Endothelial cell of umbilical vein (primary cell): ENCODE measurements at regions not wholly inside any gene's neighbourhood (a gene's known extent, or its start where the extent isn't known, plus 50 kb on each side); places are given as distances from the start of the nearest gene placed in this dataset.

Experiments
- BruUV-seq: library from RNA; stranded (reverse); fragments of 400-500 nt; replicated peaks from 2 replicates; lab custom pipeline; 2021; lab: Mats Ljungman, UMichigan
- CTCF ChIA-PET: fragments of 300-600, 350-600 bp; sonication (Branson Sonifier 250); formaldehyde crosslinking; loops from one replicate; lab custom pipeline; 2021; ENCODE audit warnings: antibody characterized with exemption, inconsistent platforms; lab: Charles Lee
- POLR2A ChIA-PET: fragments of 300-600, 350-600 bp; sonication (Branson Sonifier 250); formaldehyde crosslinking; loops from one replicate; lab custom pipeline; 2021; ENCODE audit warnings: antibody characterized with exemption, inconsistent platforms; lab: Charles Lee
- DNase-seq: peaks from one replicate; pipeline ENCODE4 v3.0.0-alpha.2; 2011; ENCODE audit warnings: low read depth, low spot score
- FAIRE-seq: peaks from 2 replicates; lab custom pipeline; 2011; peaks lifted over from hg19 to GRCh38; lab: Jason Lieb, UNC
- H2AFZ ChIP-seq: 2 replicates; pipeline ENCODE4 v1.6.0; 2012; ENCODE audit warnings: low read depth, low read length, control low read depth, inconsistent platforms
- H3K27ac ChIP-seq: 2 replicates; pipeline ENCODE4 v1.5.1; 2011; ENCODE audit warnings: low read depth, mild to moderate bottlenecking, control low read depth, low read length, moderate library complexity; ENCODE audit not compliant: insufficient read depth
- H3K27me3 ChIP-seq, 2 experiments: 2 replicates each; pipeline versions ENCODE4 v1.6.0 to v1.6.1; 2011; ENCODE audit warnings: low read length in 2 of 2, mixed read lengths in 1 of 2; ENCODE audit not compliant: control insufficient read depth in 2 of 2, insufficient read depth in 2 of 2
- H3K36me3 ChIP-seq, 2 experiments: 2 replicates in 1 of 2; 3 replicates in 1 of 2; pipeline ENCODE4 v1.5.1; 2011; ENCODE audit warnings: low read length in 2 of 2, mild to moderate bottlenecking in 1 of 2, moderate library complexity in 1 of 2; ENCODE audit not compliant: control insufficient read depth in 2 of 2, insufficient read depth in 2 of 2; ENCODE audit errors: extremely low read depth in 1 of 2
- H3K4me1 ChIP-seq: 3 replicates; pipeline ENCODE4 v1.5.1; 2011; ENCODE audit warnings: mild to moderate bottlenecking, low read length; ENCODE audit not compliant: control insufficient read depth, insufficient read depth; ENCODE audit errors: extremely low read depth
- H3K4me2 ChIP-seq: 2 replicates; pipeline ENCODE4 v1.6.1; 2011; ENCODE audit warnings: low read length, control low read depth, mixed read lengths; ENCODE audit not compliant: insufficient read depth
- H3K4me3 ChIP-seq, 3 experiments: fragments of 200-600 bp in 1 of 3; sonication (generic), shearing (Covaris generic) in 1 of 3; replicated peaks in 1 of 3; 2 replicates each; pipeline ENCODE4 v1.5.1; 2011 to 2016; ENCODE audit warnings: control low read depth in 3 of 3, low read length in 3 of 3, mild to moderate bottlenecking in 2 of 3, inconsistent platforms in 1 of 3, low read depth in 1 of 3, moderate library complexity in 1 of 3; ENCODE audit not compliant: insufficient read depth in 1 of 3
- H3K79me2 ChIP-seq: 2 replicates; pipeline ENCODE4 v1.6.0; 2012; ENCODE audit warnings: low read length, inconsistent platforms; ENCODE audit not compliant: control insufficient read depth, insufficient read depth
- H3K9ac ChIP-seq: replicated peaks from 2 replicates; pipeline ENCODE3; 2011; ENCODE audit warnings: low read length, control low read depth; ENCODE audit not compliant: insufficient read depth; ENCODE audit errors: extremely low read depth
- H3K9me1 ChIP-seq: replicated peaks from 3 replicates; pipeline ENCODE4 v1.6.0; 2011; ENCODE audit warnings: mild to moderate bottlenecking, low read length; ENCODE audit not compliant: control insufficient read depth, insufficient read depth; ENCODE audit errors: extremely low read depth
- H3K9me3 ChIP-seq: replicated peaks from 2 replicates; pipeline ENCODE4 v1.5.1; 2012; ENCODE audit warnings: low read length, inconsistent platforms; ENCODE audit not compliant: control insufficient read depth, insufficient read depth
- H4K20me1 ChIP-seq: replicated peaks from 2 replicates; pipeline ENCODE3; 2011; ENCODE audit warnings: mild to moderate bottlenecking, low read length; ENCODE audit not compliant: control insufficient read depth, insufficient read depth; ENCODE audit errors: extremely low read depth
- EZH2 ChIP-seq: IDR thresholded peaks from 2 replicates; pipeline ENCODE4 v1.6.1; 2012; ENCODE audit warnings: borderline replicate concordance, low read depth, mild to moderate bottlenecking, moderate library complexity, low read length, inconsistent platforms; ENCODE audit not compliant: severe bottlenecking
- FOS ChIP-seq: IDR thresholded peaks from 2 replicates; pipeline ENCODE4 v1.6.1; 2011; ENCODE audit warnings: mild to moderate bottlenecking, low read length, moderate library complexity, borderline replicate concordance; ENCODE audit not compliant: insufficient read depth
- GATA2 ChIP-seq: IDR thresholded peaks from 2 replicates; pipeline ENCODE4 v1.7.0; 2011; ENCODE audit warnings: low read depth, mild to moderate bottlenecking, moderate library complexity, mixed read lengths, low read length; ENCODE audit not compliant: insufficient read length, insufficient read depth
- JUN ChIP-seq: IDR thresholded peaks from 2 replicates; pipeline ENCODE4 v1.6.1; 2011; ENCODE audit warnings: borderline replicate concordance, low read depth; ENCODE audit not compliant: insufficient read length, insufficient read depth
- MYC ChIP-seq: IDR thresholded peaks from one replicate; pipeline ENCODE4 v1.6.1; 2011; ENCODE audit warnings: mild to moderate bottlenecking, low read depth, low read length
- POLR2A ChIP-seq: IDR thresholded peaks from 2 replicates; pipeline ENCODE4 v1.6.1; 2012; ENCODE audit warnings: low read depth, mild to moderate bottlenecking, control low read depth, low read length
- POLR2AphosphoS5 ChIP-seq: IDR thresholded peaks from 2 replicates; pipeline ENCODE4 v1.6.1; 2012; ENCODE audit warnings: low read depth, mild to moderate bottlenecking, control low read depth, low read length, moderate library complexity; ENCODE audit not compliant: insufficient read depth
- dilution Hi-C: fragments of 300-500 bp; cut with MboI; formaldehyde crosslinking; loops from one replicate; pipeline ENCODE4 v1.15.0; 2019; ENCODE audit warnings: low sequenced_read_pairs; ENCODE audit not compliant: extremely low pct_ligation_motif_present
- intact Hi-C: fragments of 100-400 bp; cut with micrococcal nuclease; formaldehyde crosslinking; loops from one replicate; pipeline ENCODE4 v1.10.0; 2022
- TF ChIP-seq, protein P1 (sequence below), 2 donors: IDR thresholded peaks; 1 replicate in 1 of 2; 2 replicates in 1 of 2; pipeline ENCODE4 v1.5.1; 2011; ENCODE audit warnings: low read length in 2 of 2, mild to moderate bottlenecking in 2 of 2, moderate library complexity in 2 of 2, control low read depth in 1 of 2, inconsistent platforms in 1 of 2, low read depth in 1 of 2; ENCODE audit not compliant: insufficient read depth in 1 of 2; ENCODE audit errors: extremely low read depth in 1 of 2
- TF ChIP-seq, protein P2 (sequence below): IDR thresholded peaks from 2 replicates; pipeline ENCODE4 v1.6.1; 2011; ENCODE audit not compliant: insufficient read depth, insufficient read length

DNA sequence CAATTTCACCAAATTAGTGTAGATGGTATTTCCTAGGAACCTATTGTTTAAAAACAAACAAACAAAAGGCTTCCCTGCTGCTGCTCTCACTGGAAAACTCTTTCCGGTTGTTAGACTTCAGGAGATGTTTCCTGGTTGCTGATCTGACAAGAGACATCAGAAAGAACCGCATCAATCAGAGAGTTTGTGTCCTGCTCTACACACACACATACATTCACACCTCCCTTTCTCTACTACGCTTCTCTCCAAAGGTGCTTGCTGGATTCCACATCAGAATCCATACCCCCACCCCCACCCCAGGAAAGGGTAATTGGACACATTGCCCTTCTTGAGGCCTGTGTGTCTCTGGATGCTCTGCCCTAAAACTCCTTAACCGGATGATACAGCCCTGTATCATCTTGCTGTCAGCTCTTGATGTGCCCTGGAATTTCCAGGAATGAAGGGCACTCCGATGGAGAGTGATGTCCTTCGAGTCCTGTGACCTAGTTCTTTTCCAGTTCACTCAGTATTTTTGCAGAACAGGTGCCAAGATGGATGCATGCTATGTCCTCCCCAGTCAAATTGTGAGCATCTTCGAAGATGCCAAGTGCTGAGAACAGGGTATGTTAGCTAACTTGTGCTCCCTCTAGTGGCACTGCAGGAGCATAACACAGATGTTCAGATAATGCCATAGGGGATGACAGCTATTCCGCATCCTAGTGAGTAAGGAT lies 113.7 kb upstream of the SLC35F3 start:
- dilution Hi-C loops, result no loop called here
- H2AFZ ChIP-seq, result no peak overlapping the region
- no TSS peak for BruUV-seq
- H4K20me1 ChIP-seq, result no peaks in the 10 kb centered on the region
- H3K27me3 ChIP-seq, result no peaks in the 10 kb centered on the region
- no peak overlapping the region for H3K4me2 ChIP-seq
- TF ChIP-seq GATA2 (peak; percentile 64), MYC (no peak), FOS (no peak), POLR2A (no peak), POLR2AphosphoS5 (no peak), EZH2 (no peak), JUN (no peak)
- TF ChIP-seq, protein P1, sequence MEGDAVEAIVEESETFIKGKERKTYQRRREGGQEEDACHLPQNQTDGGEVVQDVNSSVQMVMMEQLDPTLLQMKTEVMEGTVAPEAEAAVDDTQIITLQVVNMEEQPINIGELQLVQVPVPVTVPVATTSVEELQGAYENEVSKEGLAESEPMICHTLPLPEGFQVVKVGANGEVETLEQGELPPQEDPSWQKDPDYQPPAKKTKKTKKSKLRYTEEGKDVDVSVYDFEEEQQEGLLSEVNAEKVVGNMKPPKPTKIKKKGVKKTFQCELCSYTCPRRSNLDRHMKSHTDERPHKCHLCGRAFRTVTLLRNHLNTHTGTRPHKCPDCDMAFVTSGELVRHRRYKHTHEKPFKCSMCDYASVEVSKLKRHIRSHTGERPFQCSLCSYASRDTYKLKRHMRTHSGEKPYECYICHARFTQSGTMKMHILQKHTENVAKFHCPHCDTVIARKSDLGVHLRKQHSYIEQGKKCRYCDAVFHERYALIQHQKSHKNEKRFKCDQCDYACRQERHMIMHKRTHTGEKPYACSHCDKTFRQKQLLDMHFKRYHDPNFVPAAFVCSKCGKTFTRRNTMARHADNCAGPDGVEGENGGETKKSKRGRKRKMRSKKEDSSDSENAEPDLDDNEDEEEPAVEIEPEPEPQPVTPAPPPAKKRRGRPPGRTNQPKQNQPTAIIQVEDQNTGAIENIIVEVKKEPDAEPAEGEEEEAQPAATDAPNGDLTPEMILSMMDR (IDR thresholded peaks at IDR 0.05; ENCODE audit: extremely low read depth in 1 of 2, insufficient read depth in 1 of 2, low read depth in 1 of 2, low read length in 2 of 2), result peak; percentile 72 to 75
- TF ChIP-seq, protein P2, sequence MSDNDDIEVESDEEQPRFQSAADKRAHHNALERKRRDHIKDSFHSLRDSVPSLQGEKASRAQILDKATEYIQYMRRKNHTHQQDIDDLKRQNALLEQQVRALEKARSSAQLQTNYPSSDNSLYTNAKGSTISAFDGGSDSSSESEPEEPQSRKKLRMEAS, result no peak
- CTCF ChIA-PET, result interaction anchor here (0.6 to 1.3 kb wide), 17 partner anchors 8 to 493 kb away, joined by 3 to 14 read pairs (median 4); no protein-coding TSS in a partner anchor
- no peak overlapping the region for H3K4me3 ChIP-seq
- FAIRE-seq (peak; percentile 75), DNase-seq (peak; percentile 41)
- H3K9me3 ChIP-seq, result no peaks in the 10 kb centered on the region
- H3K9ac ChIP-seq, result no peak overlapping the region
- H3K36me3 ChIP-seq, result no peaks in the 10 kb centered on the region
- intact Hi-C loops, result loop anchor here (1.0 kb wide), 3 partner anchors 350 to 427 kb away; no protein-coding TSS in a partner anchor
- no peaks in the 10 kb centered on the region for H3K4me1 ChIP-seq
- H3K9me1 ChIP-seq, result no peaks in the 10 kb centered on the region
- H3K79me2 ChIP-seq, result no peaks in the 10 kb centered on the region
- POLR2A ChIA-PET, result no interaction called here
- H3K27ac ChIP-seq, result no peak overlapping the region
